ENCODE measurements at regions not wholly inside any gene's neighbourhood (a gene's known extent, or its start where the extent isn't known, plus 50 kb on each side); places are given as distances from the start of the nearest gene placed in this dataset.

GRCh38 chr16:6527646-6528045 is 805.0 kb upstream of the RBFOX1 start (continued):
- no peak for TF ChIP-seq TSHZ2 (CRISPR knock-in tag; IDR thresholded peaks at IDR 0.05)
- TF ChIP-seq BACH2 (CRISPR knock-in tag; IDR thresholded peaks at IDR 0.05; ENCODE audit: borderline replicate concordance), result no peak
- TF ChIP-seq ZNF70 (CRISPR knock-in tag; IDR thresholded peaks at IDR 0.05), result no peak

GRCh38 chr16:6524501-6524900 is 808.1 kb upstream of the RBFOX1 start:
- no peak for ATAC-seq
- TF ChIP-seq POU6F1 (CRISPR knock-in tag; IDR thresholded peaks at IDR 0.05; ENCODE audit: borderline replicate concordance, low read depth), result no peak
- no peak for TF ChIP-seq TOX (CRISPR knock-in tag; IDR thresholded peaks at IDR 0.05; ENCODE audit: borderline replicate concordance)
- TF ChIP-seq ARNTL (CRISPR knock-in tag; IDR thresholded peaks at IDR 0.05; ENCODE audit: borderline replicate concordance, low read depth), result no peak
- TF ChIP-seq CREB5 (CRISPR knock-in tag; IDR thresholded peaks at IDR 0.05; ENCODE audit: low read depth), result no peak
- TF ChIP-seq SNAI2 (CRISPR knock-in tag; IDR thresholded peaks at IDR 0.05), result no peak
- TF ChIP-seq CSDC2 (CRISPR knock-in tag; IDR thresholded peaks at IDR 0.05), result no peak

- ATAC-seq, result no peak
- no peak for TF ChIP-seq ISL1 (CRISPR knock-in tag; IDR thresholded peaks at IDR 0.05)
- no peak for TF ChIP-seq ARNTL (CRISPR knock-in tag; IDR thresholded peaks at IDR 0.05; ENCODE audit: borderline replicate concordance, low read depth)
- TF ChIP-seq SNAI2 (CRISPR knock-in tag; IDR thresholded peaks at IDR 0.05), result no peak
- TF ChIP-seq RARB (CRISPR knock-in tag; IDR thresholded peaks at IDR 0.05), result no peak
- no peak for TF ChIP-seq TSHZ2 (CRISPR knock-in tag; IDR thresholded peaks at IDR 0.05)
- TF ChIP-seq GLIS3 (CRISPR knock-in tag; IDR thresholded peaks at IDR 0.05), result no peak
- TF ChIP-seq OSR1 (CRISPR knock-in tag; IDR thresholded peaks at IDR 0.05), result no peak
- no peak for TF ChIP-seq BACH2 (CRISPR knock-in tag; IDR thresholded peaks at IDR 0.05; ENCODE audit: borderline replicate concordance)
- no peak for TF ChIP-seq ZFP30 (CRISPR knock-in tag; IDR thresholded peaks at IDR 0.05)
- no peak for TF ChIP-seq ZNF70 (CRISPR knock-in tag; IDR thresholded peaks at IDR 0.05)
- TF ChIP-seq POU6F1 (CRISPR knock-in tag; IDR thresholded peaks at IDR 0.05; ENCODE audit: borderline replicate concordance, low read depth), result no peak
- no peak for TF ChIP-seq CREB5 (CRISPR knock-in tag; IDR thresholded peaks at IDR 0.05; ENCODE audit: low read depth)
- TF ChIP-seq TOX (CRISPR knock-in tag; IDR thresholded peaks at IDR 0.05; ENCODE audit: borderline replicate concordance), result no peak
- TF ChIP-seq ZNF8 (CRISPR knock-in tag; IDR thresholded peaks at IDR 0.05), result no peak
- no peak for TF ChIP-seq CSRNP3 (CRISPR knock-in tag; IDR thresholded peaks at IDR 0.05)
- no peak for TF ChIP-seq CSDC2 (CRISPR knock-in tag; IDR thresholded peaks at IDR 0.05)
- no peak for TF ChIP-seq PPARA (CRISPR knock-in tag; IDR thresholded peaks at IDR 0.05; ENCODE audit: borderline replicate concordance)
Measured at GRCh38 chr16:6517020-6517720, 815.5 kb upstream of the RBFOX1 start.

Data from SK-N-SH treated with all-trans-retinoic acid at 6 μM for 48 hours (cell line).